Peyer's patch (tissue), 4 donors: ENCODE measurements at regions not wholly inside any gene's neighbourhood (a gene's known extent, or its start where the extent isn't known, plus 50 kb on each side); places are given as distances from the start of the nearest gene placed in this dataset.

Source experiments
- POLR2A ChIP-seq, 2 donors: fragments of 450-650 bp; IDR thresholded peaks; one replicate each; pipeline ENCODE4 v1.5.1; 2017; ENCODE audit warnings: antibody characterized with exemption in 2 of 2, mild to moderate bottlenecking in 2 of 2, moderate library complexity in 2 of 2
- TF ChIP-seq, protein P1 (sequence below), 6 experiments: fragments of 450-650 bp in 4 of 6; fragments of 200-600 bp in 2 of 6; sonication (generic) in 1 of 6; IDR thresholded peaks; one replicate each; pipeline ENCODE4 v1.5.1; 2017 to 2019; ENCODE audit warnings: antibody characterized with exemption in 6 of 6, mild to moderate bottlenecking in 3 of 6, moderate library complexity in 1 of 6

DNA sequence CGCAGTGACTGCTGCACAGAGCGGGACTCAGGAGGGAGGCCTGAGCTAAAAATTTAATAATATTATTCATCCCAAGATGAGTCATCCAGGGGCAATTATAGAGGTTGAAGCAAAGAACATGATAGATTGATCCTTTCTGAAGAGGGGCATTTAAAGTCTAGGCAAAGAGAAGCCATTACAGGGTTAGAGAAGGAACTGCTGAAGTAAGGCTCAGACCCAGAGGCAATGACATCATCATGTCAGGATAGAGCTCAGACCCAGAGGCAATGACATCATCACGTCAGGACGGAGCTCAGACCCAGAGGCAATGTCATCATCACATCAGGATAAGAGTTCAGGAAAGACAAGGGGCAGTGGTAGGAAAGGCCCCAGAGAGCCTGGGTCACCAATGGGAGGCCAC, 184.0 kb downstream of the TMEM18 start:
- TF ChIP-seq, protein P1, sequence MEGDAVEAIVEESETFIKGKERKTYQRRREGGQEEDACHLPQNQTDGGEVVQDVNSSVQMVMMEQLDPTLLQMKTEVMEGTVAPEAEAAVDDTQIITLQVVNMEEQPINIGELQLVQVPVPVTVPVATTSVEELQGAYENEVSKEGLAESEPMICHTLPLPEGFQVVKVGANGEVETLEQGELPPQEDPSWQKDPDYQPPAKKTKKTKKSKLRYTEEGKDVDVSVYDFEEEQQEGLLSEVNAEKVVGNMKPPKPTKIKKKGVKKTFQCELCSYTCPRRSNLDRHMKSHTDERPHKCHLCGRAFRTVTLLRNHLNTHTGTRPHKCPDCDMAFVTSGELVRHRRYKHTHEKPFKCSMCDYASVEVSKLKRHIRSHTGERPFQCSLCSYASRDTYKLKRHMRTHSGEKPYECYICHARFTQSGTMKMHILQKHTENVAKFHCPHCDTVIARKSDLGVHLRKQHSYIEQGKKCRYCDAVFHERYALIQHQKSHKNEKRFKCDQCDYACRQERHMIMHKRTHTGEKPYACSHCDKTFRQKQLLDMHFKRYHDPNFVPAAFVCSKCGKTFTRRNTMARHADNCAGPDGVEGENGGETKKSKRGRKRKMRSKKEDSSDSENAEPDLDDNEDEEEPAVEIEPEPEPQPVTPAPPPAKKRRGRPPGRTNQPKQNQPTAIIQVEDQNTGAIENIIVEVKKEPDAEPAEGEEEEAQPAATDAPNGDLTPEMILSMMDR (IDR thresholded peaks at IDR 0.05), result no peak
- no peak for TF ChIP-seq POLR2A (IDR thresholded peaks at IDR 0.05)
